Forelimb muscle (tissue), 1 donor: ENCODE measurements at regions not wholly inside any gene's neighbourhood (a gene's known extent, or its start where the extent isn't known, plus 50 kb on each side); places are given as distances from the start of the nearest gene placed in this dataset.

ENCODE experiments used
- DNase-seq: peaks from one replicate; pipeline ENCODE4 v3.0.0-alpha.2; 2013; ENCODE audit warnings: low read depth

GRCh38 chr22:49604732-49605302 is 222.9 kb downstream of the BRD1 start:
- no peak for DNase-seq

- no peak for DNase-seq
Measured at GRCh38 chr22:49603016-49603415, 224.7 kb downstream of the BRD1 start.

GRCh38 chr22:49602481-49602880 is 225.2 kb downstream of the BRD1 start:
- DNase-seq: no peak

GRCh38 chr22:49601614-49602321 is 225.9 kb downstream of the BRD1 start:
- DNase-seq: no peak

GRCh38 chr22:49600891-49601431 is 226.7 kb downstream of the BRD1 start:
- no peak for DNase-seq

GRCh38 chr22:49600468-49600867 is 227.2 kb downstream of the BRD1 start:
- peak; percentile 20 for DNase-seq

- no peak for DNase-seq
Measured at GRCh38 chr22:49599691-49600455, 227.8 kb downstream of the BRD1 start.

- no peak for DNase-seq
Measured at GRCh38 chr22:49599039-49599438, 228.6 kb downstream of the BRD1 start.

- DNase-seq: no peak
Measured at GRCh38 chr22:49598338-49598737, 229.3 kb downstream of the BRD1 start.

- no peak for DNase-seq
Measured at GRCh38 chr22:49597428-49598039, 230.1 kb downstream of the BRD1 start.

GRCh38 chr22:49595465-49596078 is 232.1 kb downstream of the BRD1 start:
- DNase-seq: no peak

GRCh38 chr22:49594078-49594477 is 233.6 kb downstream of the BRD1 start:
- DNase-seq: no peak

GRCh38 chr22:49593509-49593908 is 234.2 kb downstream of the BRD1 start:
- DNase-seq: no peak

- DNase-seq: no peak
Measured at GRCh38 chr22:49592780-49593501, 234.7 kb downstream of the BRD1 start.

GRCh38 chr22:49590851-49591445 is 236.7 kb downstream of the BRD1 start:
- no peak for DNase-seq

GRCh38 chr22:49590381-49590780 is 237.3 kb downstream of the BRD1 start:
- no peak for DNase-seq

GRCh38 chr22:49589811-49590210 is 237.9 kb downstream of the BRD1 start:
- no peak for DNase-seq

GRCh38 chr22:49589301-49589700 is 238.4 kb downstream of the BRD1 start:
- no peak for DNase-seq

GRCh38 chr22:49588739-49589138 is 238.9 kb downstream of the BRD1 start:
- no peak for DNase-seq

GRCh38 chr22:49587987-49588386 is 239.7 kb downstream of the BRD1 start:
- DNase-seq: no peak

- no peak for DNase-seq
Measured at GRCh38 chr22:49587421-49587820, 240.3 kb downstream of the BRD1 start.
